Smooth muscle cell (in vitro differentiated cells): ENCODE measurements at regions not wholly inside any gene's neighbourhood (a gene's known extent, or its start where the extent isn't known, plus 50 kb on each side); places are given as distances from the start of the nearest gene placed in this dataset.

Experiments used
- DNase-seq: peaks from one replicate; lab custom pipeline; 2025; ENCODE audit not compliant: unreplicated experiment; lab: John Stamatoyannopoulos, UW
- H2AFZ ChIP-seq: fragments of 200-600 bp; sonication (generic); 2 replicates; pipeline ENCODE4 v1.6.0; 2016; ENCODE audit warnings: antibody characterized with exemption, low read depth, mild to moderate bottlenecking
- H3F3A ChIP-seq: fragments of 200-600 bp; sonication (generic); 2 replicates; pipeline ENCODE4 v1.6.0; 2017; ENCODE audit warnings: antibody characterized with exemption, low read depth
- H3K27ac ChIP-seq: fragments of 200-600 bp; sonication (generic); 2 replicates; pipeline ENCODE4 v1.5.1; 2016; ENCODE audit warnings: low read depth, mild to moderate bottlenecking
- H3K27me3 ChIP-seq: fragments of 200-600 bp; sonication (generic); 2 replicates; pipeline ENCODE4 v1.6.1; 2016; ENCODE audit warnings: low read depth, mild to moderate bottlenecking
- H3K36me3 ChIP-seq: fragments of 200-600 bp; sonication (generic); 2 replicates; pipeline ENCODE4 v1.5.1; 2016; ENCODE audit warnings: low read depth
- H3K4me1 ChIP-seq: fragments of 200-600 bp; sonication (generic); 2 replicates; pipeline ENCODE4 v1.5.1; 2016; ENCODE audit warnings: low read depth
- H3K4me2 ChIP-seq: fragments of 200-600 bp; sonication (generic); 2 replicates; pipeline ENCODE4 v1.6.0; 2016; ENCODE audit warnings: mild to moderate bottlenecking
- H3K4me3 ChIP-seq: fragments of 200-600 bp; sonication (generic); 2 replicates; pipeline ENCODE4 v1.5.1; 2016; ENCODE audit warnings: mild to moderate bottlenecking
- H3K79me2 ChIP-seq: fragments of 200-600 bp; sonication (generic); 2 replicates; pipeline ENCODE4 v1.6.0; 2016; ENCODE audit warnings: low read depth, mild to moderate bottlenecking
- H3K9ac ChIP-seq: fragments of 200-600 bp; sonication (generic); 2 replicates; pipeline ENCODE4 v1.6.0; 2016; ENCODE audit warnings: low read depth
- H3K9me3 ChIP-seq: fragments of 200-600 bp; sonication (generic); replicated peaks from 2 replicates; pipeline ENCODE4 v1.5.1; 2016; ENCODE audit warnings: low read depth
- H4K20me1 ChIP-seq: fragments of 200-600 bp; sonication (generic); 2 replicates; pipeline ENCODE4 v1.6.0; 2016; ENCODE audit warnings: low read depth
- CTCF ChIP-seq: fragments of 200-600 bp; sonication (generic); IDR thresholded peaks from 2 replicates; pipeline ENCODE4 v1.5.1; 2017; ENCODE audit warnings: borderline replicate concordance, mild to moderate bottlenecking, antibody characterized with exemption; ENCODE audit not compliant: insufficient read depth, poor library complexity, severe bottlenecking
- WGBS: methylation state at CpG from one replicate; pipeline ENCODE4 v1.1.7; 2016; ENCODE audit warnings: low lambda C conversion rate; 5-methylcytosine and 5-hydroxymethylcytosine counted together

- no peaks in the 10 kb centered on the region for H4K20me1 ChIP-seq
- H2AFZ ChIP-seq: no peak overlapping the region
- no peak for TF ChIP-seq CTCF
- H3K27ac ChIP-seq: no peak overlapping the region
- H3K4me2 ChIP-seq: no peak overlapping the region
- H3K4me3 ChIP-seq: no peak overlapping the region
- no peaks in the 10 kb centered on the region for H3K79me2 ChIP-seq
- H3K9ac ChIP-seq: no peak overlapping the region
- H3K36me3 ChIP-seq: no peaks in the 10 kb centered on the region
- no peak for DNase-seq
- no peaks in the 10 kb centered on the region for H3F3A ChIP-seq
- WGBS: 75% methylated on average over 1 of the region's 2 CpGs
- no peaks in the 10 kb centered on the region for H3K9me3 ChIP-seq
- H3K27me3 ChIP-seq: peaks cover 21% of the 10 kb centered on the region
- H3K4me1 ChIP-seq: no peaks in the 10 kb centered on the region
Observed at GRCh38 chr16:55214412-55214811, 109.6 kb upstream of the IRX6 start.

- Histone ChIP-seq H3K36me3 (no peaks in the 10 kb centered on the region), H3K9me3 (no peaks in the 10 kb centered on the region), H4K20me1 (no peaks in the 10 kb centered on the region), H2AFZ (no peak overlapping the region), H3K4me1 (no peaks in the 10 kb centered on the region), H3K9ac (no peak overlapping the region), H3F3A (no peaks in the 10 kb centered on the region), H3K79me2 (no peaks in the 10 kb centered on the region), H3K4me3 (no peak overlapping the region), H3K27ac (no peak overlapping the region), H3K4me2 (no peak overlapping the region), H3K27me3 (peaks cover 21% of the 10 kb centered on the region)
- no peak for TF ChIP-seq CTCF
- WGBS: 91% methylated on average over 5 of the region's 5 CpGs
- no peak for DNase-seq
Observed at GRCh38 chr16:55214974-55215494, 109.0 kb upstream of the IRX6 start.

- Histone ChIP-seq H3F3A (no peaks in the 10 kb centered on the region), H3K9ac (no peak overlapping the region), H2AFZ (no peak overlapping the region), H3K36me3 (no peaks in the 10 kb centered on the region), H3K9me3 (no peaks in the 10 kb centered on the region), H4K20me1 (no peaks in the 10 kb centered on the region), H3K4me2 (no peak overlapping the region), H3K4me1 (no peaks in the 10 kb centered on the region), H3K79me2 (no peaks in the 10 kb centered on the region), H3K27ac (no peak overlapping the region), H3K4me3 (no peak overlapping the region), H3K27me3 (peaks cover 26% of the 10 kb centered on the region)
- DNase-seq: no peak
- WGBS: 98% methylated on average over 2 of the region's 2 CpGs
- no peak for TF ChIP-seq CTCF
Observed at GRCh38 chr16:55217392-55217791, 106.6 kb upstream of the IRX6 start.

GRCh38 chr16:55221836-55222235, 102.2 kb upstream of the IRX6 start:
- Histone ChIP-seq H3K36me3 (no peaks in the 10 kb centered on the region), H3K27me3 (peaks cover 5% of the 10 kb centered on the region), H3K4me1 (no peaks in the 10 kb centered on the region), H3K79me2 (no peaks in the 10 kb centered on the region), H4K20me1 (no peaks in the 10 kb centered on the region), H3K27ac (no peak overlapping the region), H3K9me3 (no peaks in the 10 kb centered on the region), H3K9ac (no peak overlapping the region), H2AFZ (no peak overlapping the region), H3K4me2 (no peak overlapping the region), H3F3A (no peaks in the 10 kb centered on the region), H3K4me3 (no peak overlapping the region)
- TF ChIP-seq CTCF: no peak
- WGBS: 83% methylated on average over 3 of the region's 3 CpGs
- DNase-seq: no peak
